ENCODE measurements at regions not wholly inside any gene's neighbourhood (a gene's known extent, or its start where the extent isn't known, plus 50 kb on each side); places are given as distances from the start of the nearest gene placed in this dataset.

GRCh38 chr3:56958879-56959278, 101.6 kb upstream of the SPATA12 start:
- Histone ChIP-seq H3K9ac (ENCODE audit: low read depth in 2 of 2, low read length in 2 of 2) (no peak overlapping the region), H3K9me3 (no peaks in the 10 kb centered on the region), H3K36me3 (no peaks in the 10 kb centered on the region), H3K27me3 (no peaks in the 10 kb centered on the region), H3K4me3 (no peak overlapping the region), H3K4me1 (no peaks in the 10 kb centered on the region), H3K27ac (no peak overlapping the region)
- intact Hi-C loops (cut with DNase I) = no loop called here
- DNase-seq = no peak
- TF ChIP-seq CTCF (IDR thresholded peaks at IDR 0.05) = no peak

- no peaks in the 10 kb centered on the region for H3K27me3 ChIP-seq
- no peaks in the 10 kb centered on the region for H3K36me3 ChIP-seq
- H3K4me1 ChIP-seq = no peaks in the 10 kb centered on the region
- H3K27ac ChIP-seq = no peak overlapping the region
- intact Hi-C loops (cut with DNase I) = no loop called here
- DNase-seq = no peak
- H3K9ac ChIP-seq (ENCODE audit: low read depth in 2 of 2, low read length in 2 of 2) = no peak overlapping the region
- H3K9me3 ChIP-seq = no peaks in the 10 kb centered on the region
- TF ChIP-seq CTCF (IDR thresholded peaks at IDR 0.05) = no peak
- no peak overlapping the region for H3K4me3 ChIP-seq
These were observed 102.9 kb upstream of the SPATA12 start for GRCh38 chr3:56957522-56957921.

GRCh38 chr3:56956906-56957305, 103.6 kb upstream of the SPATA12 start:
- Histone ChIP-seq H3K4me3 (no peak overlapping the region), H3K4me1 (no peaks in the 10 kb centered on the region), H3K9ac (ENCODE audit: low read depth in 2 of 2, low read length in 2 of 2) (no peak overlapping the region), H3K9me3 (no peaks in the 10 kb centered on the region), H3K27ac (no peak overlapping the region), H3K36me3 (no peaks in the 10 kb centered on the region), H3K27me3 (no peaks in the 10 kb centered on the region)
- DNase-seq = no peak
- no peak for TF ChIP-seq CTCF (IDR thresholded peaks at IDR 0.05)
- intact Hi-C loops (cut with DNase I) = no loop called here

GRCh38 chr3:56955492-56956111, 104.9 kb upstream of the SPATA12 start:
- Histone ChIP-seq H3K36me3 (no peaks in the 10 kb centered on the region), H3K9ac (ENCODE audit: low read depth in 2 of 2, low read length in 2 of 2) (peak overlapping the region in 1 of 2 donors; percentile 5), H3K4me1 (no peaks in the 10 kb centered on the region), H3K4me3 (no peak overlapping the region), H3K27ac (no peak overlapping the region), H3K9me3 (no peaks in the 10 kb centered on the region), H3K27me3 (no peaks in the 10 kb centered on the region)
- intact Hi-C loops (cut with DNase I) = no loop called here
- no peak for TF ChIP-seq CTCF (IDR thresholded peaks at IDR 0.05)
- DNase-seq = no peak

GRCh38 chr3:56954125-56954524, 106.3 kb upstream of the SPATA12 start:
- H3K4me1 ChIP-seq = no peaks in the 10 kb centered on the region
- no peaks in the 10 kb centered on the region for H3K9me3 ChIP-seq
- no peak overlapping the region for H3K4me3 ChIP-seq
- no peak for TF ChIP-seq CTCF (IDR thresholded peaks at IDR 0.05)
- intact Hi-C loops (cut with DNase I) = no loop called here
- H3K9ac ChIP-seq (ENCODE audit: low read depth in 2 of 2, low read length in 2 of 2) = no peak overlapping the region
- no peak overlapping the region for H3K27ac ChIP-seq
- peak; percentile 67 for DNase-seq
- no peaks in the 10 kb centered on the region for H3K27me3 ChIP-seq
- H3K36me3 ChIP-seq = no peaks in the 10 kb centered on the region

Measured in colonic mucosa (tissue), 4 donors.